Psoas muscle (tissue), 7 donors: ENCODE measurements at regions not wholly inside any gene's neighbourhood (a gene's known extent, or its start where the extent isn't known, plus 50 kb on each side); places are given as distances from the start of the nearest gene placed in this dataset.

Experiments used
- ATAC-seq, 4 donors: fragments of 200-7000 bp; cut with Tn5 transposase; one replicate each; pipeline ENCODE4 v1.9.1; 2020; ENCODE audit warnings: moderate library complexity in 3 of 4, mild to moderate bottlenecking in 2 of 4
- DNase-seq, 2 donors: peaks; one replicate each; pipeline ENCODE4 v3.0.0-alpha.2; 2020
- H3K27ac ChIP-seq: fragments of 200-600 bp; one replicate; pipeline ENCODE4 v1.8.0; 2022
- H3K27me3 ChIP-seq, 3 donors: fragments of 200-600 bp in 1 of 3; one replicate each; pipeline versions ENCODE4 v1.6.1 to v1.8.0; 2013 to 2022; ENCODE audit warnings: low read length in 2 of 3, mild to moderate bottlenecking in 2 of 3, moderate library complexity in 1 of 3; ENCODE audit not compliant: insufficient read depth in 3 of 3
- H3K36me3 ChIP-seq, 2 donors: fragments of 200-600 bp in 1 of 2; one replicate each; pipeline versions ENCODE4 v1.6.1 to v1.8.0; 2013 to 2022; ENCODE audit warnings: low read depth in 1 of 2, mild to moderate bottlenecking in 1 of 2, moderate library complexity in 1 of 2; ENCODE audit not compliant: insufficient read depth in 1 of 2
- H3K4me1 ChIP-seq: fragments of 200-600 bp; one replicate; pipeline ENCODE4 v1.8.0; 2022
- H3K4me3 ChIP-seq: fragments of 200-600 bp; one replicate; pipeline ENCODE4 v1.8.0; 2022; ENCODE audit warnings: mild to moderate bottlenecking
- H3K9me3 ChIP-seq: fragments of 200-600 bp; one replicate; pipeline ENCODE4 v1.8.0; 2022
- CTCF ChIP-seq: fragments of 200-600 bp; IDR thresholded peaks from one replicate; pipeline ENCODE4 v1.8.0; 2022; ENCODE audit warnings: antibody characterized with exemption
- WGBS, 3 donors: extraction: QIAGEN DNeasy Blood & Tissue Kit; methylation state at CpG; one replicate each; pipeline versions ENCODE4 v1.1.6 to v1.1.7; 2013; 5-methylcytosine and 5-hydroxymethylcytosine counted together
- intact Hi-C, 2 donors: fragments of 100-400 bp; cut with DNase I; formaldehyde crosslinking; loops; one replicate each; pipeline versions ENCODE4 v1.11.0 to v1.14.2; 2022
- donor health status: healthy with polysubstance abuse.
- donor health status: DM: no; HTN: no; CAD: no; lungs with moderate emphysema.
- donor health status: Bipolar disorder and iron deficiency.
- donor health status: healthy.
- donor health status: DM: yes; HTN: yes; CAD: no.
- donor health status: DM: no; HTN: no; CAD: no.
- donor health status: DM: yes; HTN: yes; CAD: no.

- Histone ChIP-seq H3K36me3 (no peaks in the 10 kb centered on the region), H3K27ac (no peak overlapping the region), H3K4me3 (no peak overlapping the region), H3K9me3 (no peaks in the 10 kb centered on the region), H3K27me3 (no peaks in the 10 kb centered on the region), H3K4me1 (no peaks in the 10 kb centered on the region)
- TF ChIP-seq CTCF, result no peak
- intact Hi-C loops, result no loop called here
- ATAC-seq (no peak), DNase-seq (no peak)
- 86 to 90% (median 87%) methylated on average over 13 of the region's 13 CpGs for WGBS, 3 donors
These were observed 297.8 kb downstream of the WDR11 start for GRCh38 chr10:121148921-121149320.

GRCh38 chr10:121152033-121152432, 300.9 kb downstream of the WDR11 start:
- no peak for DNase-seq
- H3K4me3 ChIP-seq, result no peak overlapping the region
- H3K9me3 ChIP-seq, result no peaks in the 10 kb centered on the region
- H3K4me1 ChIP-seq, result no peaks in the 10 kb centered on the region
- H3K27me3 ChIP-seq, result peaks cover 0 to 3% (median 0%) of the 10 kb centered on the region in 3 donors
- H3K27ac ChIP-seq, result no peak overlapping the region
- no peak for ATAC-seq
- no peak for TF ChIP-seq CTCF
- 68 to 79% (median 74%) methylated on average over 2 of the region's 2 CpGs for WGBS, 3 donors
- intact Hi-C loops, result no loop called here
- no peaks in the 10 kb centered on the region for H3K36me3 ChIP-seq

GRCh38 chr10:121152935-121153334, 301.8 kb downstream of the WDR11 start:
- no peak for ATAC-seq
- Histone ChIP-seq H3K4me3 (no peak overlapping the region), H3K27ac (no peak overlapping the region), H3K27me3 (peaks cover 0 to 3% (median 0%) of the 10 kb centered on the region in 3 donors), H3K4me1 (no peaks in the 10 kb centered on the region), H3K36me3 (no peaks in the 10 kb centered on the region), H3K9me3 (peaks cover 3% of the 10 kb centered on the region)
- no peak for TF ChIP-seq CTCF
- WGBS, 3 donors, result 77 to 87% (median 86%) methylated on average over 1 of the region's 1 CpG
- intact Hi-C loops, result no loop called here
- no peak for DNase-seq

GRCh38 chr10:121154310-121154709, 303.1 kb downstream of the WDR11 start:
- ATAC-seq (no peak), DNase-seq (no peak)
- 66 to 81% (median 79%) methylated on average over 2 of the region's 2 CpGs for WGBS, 3 donors
- no peaks in the 10 kb centered on the region for H3K36me3 ChIP-seq
- intact Hi-C loops, result no loop called here
- H3K4me1 ChIP-seq, result no peaks in the 10 kb centered on the region
- no peak overlapping the region for H3K4me3 ChIP-seq
- H3K27ac ChIP-seq, result no peak overlapping the region
- H3K9me3 ChIP-seq, result peaks cover 3% of the 10 kb centered on the region
- no peak for TF ChIP-seq CTCF
- H3K27me3 ChIP-seq, result peaks cover 0 to 3% (median 0%) of the 10 kb centered on the region in 3 donors

GRCh38 chr10:121154846-121155245, 303.7 kb downstream of the WDR11 start:
- Histone ChIP-seq H3K9me3 (peaks cover 3% of the 10 kb centered on the region), H3K4me3 (no peak overlapping the region), H3K27me3 (peaks cover 0 to 3% (median 0%) of the 10 kb centered on the region in 3 donors), H3K27ac (no peak overlapping the region), H3K36me3 (no peaks in the 10 kb centered on the region), H3K4me1 (no peaks in the 10 kb centered on the region)
- intact Hi-C loops, result no loop called here
- no peak for TF ChIP-seq CTCF
- WGBS, 3 donors, result 32 to 55% (median 38%) methylated on average over 5 of the region's 5 CpGs
- ATAC-seq (no peak), DNase-seq (no peak)
